NT2/D1 (cell line): ENCODE measurements at regions not wholly inside any gene's neighbourhood (a gene's known extent, or its start where the extent isn't known, plus 50 kb on each side); places are given as distances from the start of the nearest gene placed in this dataset.
"Not testable (repeated sequence)": the region's sequence is repeated elsewhere in the genome, so short reads cannot be mapped to it uniquely, and the experiment has no call there.

Experiments used
- DNase-seq: peaks from one replicate; pipeline ENCODE4 v3.0.0-alpha.2; 2011; ENCODE audit warnings: low read depth, low spot score
- H3K27me3 ChIP-seq: 2 replicates; pipeline ENCODE4 v1.6.0; 2011; ENCODE audit warnings: mild to moderate bottlenecking; ENCODE audit not compliant: insufficient read length, insufficient read depth
- H3K36me3 ChIP-seq: 2 replicates; pipeline ENCODE4 v1.6.1; 2011; ENCODE audit warnings: mild to moderate bottlenecking, low read length, mixed read lengths; ENCODE audit not compliant: insufficient read depth, insufficient read length
- H3K4me1 ChIP-seq: 2 replicates; pipeline ENCODE4 v1.5.1; 2011; ENCODE audit not compliant: insufficient read depth, insufficient read length
- H3K4me3 ChIP-seq: 2 replicates; pipeline ENCODE4 v1.5.1; 2011; ENCODE audit warnings: low read depth; ENCODE audit not compliant: insufficient read length
- H3K9ac ChIP-seq: 2 replicates; pipeline ENCODE4 v1.6.0; 2011; ENCODE audit warnings: low read depth; ENCODE audit not compliant: insufficient read length
- H3K9me3 ChIP-seq: 2 replicates; pipeline ENCODE4 v1.5.1; 2011; ENCODE audit warnings: mild to moderate bottlenecking, low read length; ENCODE audit not compliant: insufficient read depth
- SUZ12 ChIP-seq: IDR thresholded peaks from 2 replicates; pipeline ENCODE4 v1.6.1; 2011; ENCODE audit not compliant: insufficient read length, insufficient read depth; ENCODE audit errors: extremely low read depth
- YY1 ChIP-seq: IDR thresholded peaks from 2 replicates; pipeline ENCODE4 v1.6.1; 2011; ENCODE audit not compliant: insufficient read length, insufficient read depth
- ZNF274 ChIP-seq: IDR thresholded peaks from 2 replicates; pipeline ENCODE4 v1.6.1; 2011; ENCODE audit warnings: mild to moderate bottlenecking, low read depth, low read length

GRCh38 chr1:184823080-184823479 lies 68.4 kb upstream of the EDEM3 start:
- no peak for DNase-seq
- Histone ChIP-seq H3K9ac (no peak overlapping the region), H3K36me3 (no peaks in the 10 kb centered on the region), H3K9me3 (no peaks in the 10 kb centered on the region), H3K27me3 (no peaks in the 10 kb centered on the region), H3K4me1 (peaks cover 2% of the 10 kb centered on the region), H3K4me3 (no peak overlapping the region)
- TF ChIP-seq YY1 (no peak), ZNF274 (no peak), SUZ12 (no peak)

DNA sequence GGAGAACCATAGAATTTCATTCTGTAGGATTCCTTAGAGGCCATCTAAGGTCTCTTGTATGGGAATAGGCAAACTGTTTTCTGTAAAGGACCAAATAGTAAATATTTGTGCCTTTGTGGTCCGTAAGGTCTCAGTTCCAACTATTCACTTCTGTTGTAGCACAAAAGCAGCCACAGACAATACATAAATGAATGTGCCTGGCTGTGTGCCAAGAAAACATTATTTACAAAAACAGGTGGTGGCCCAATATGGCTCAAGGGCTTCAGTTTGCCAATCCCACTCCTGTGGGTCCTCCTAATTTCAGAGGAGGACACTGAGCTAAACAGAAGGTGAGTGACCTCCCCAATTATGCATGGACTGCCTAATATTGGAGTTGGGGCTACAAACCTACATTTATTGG lies 67.6 kb upstream of the EDEM3 start:
- Histone ChIP-seq H3K4me3 (no peak overlapping the region), H3K36me3 (no peaks in the 10 kb centered on the region), H3K9ac (no peak overlapping the region), H3K4me1 (no peaks in the 10 kb centered on the region), H3K27me3 (no peaks in the 10 kb centered on the region), H3K9me3 (no peaks in the 10 kb centered on the region)
- no peak for DNase-seq
- TF ChIP-seq YY1 (no peak), SUZ12 (no peak), ZNF274 (no peak)

DNA sequence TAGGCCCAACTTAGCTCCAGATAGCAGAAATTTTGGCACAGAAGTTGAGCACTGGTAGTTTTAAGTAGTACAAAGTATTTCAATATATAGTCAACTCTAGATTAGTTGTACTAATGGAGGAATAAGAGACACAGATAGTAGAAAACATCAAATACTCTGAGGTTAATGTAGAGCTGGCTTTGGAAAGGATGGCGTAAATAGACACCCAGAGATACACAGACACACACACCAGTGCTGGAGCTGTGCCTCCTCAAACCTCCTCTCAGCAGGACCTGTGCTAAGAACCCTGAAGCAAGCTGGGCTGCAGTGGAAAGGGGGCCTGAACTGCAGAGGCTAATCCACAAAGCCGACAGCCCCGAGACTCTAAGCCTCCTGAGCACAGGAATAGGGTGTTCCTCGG lies 67.0 kb upstream of the EDEM3 start:
- H3K4me1 ChIP-seq, result no peaks in the 10 kb centered on the region
- TF ChIP-seq ZNF274 (no peak), YY1 (no peak), SUZ12 (no peak)
- no peak overlapping the region for H3K9ac ChIP-seq
- H3K4me3 ChIP-seq, result no peak overlapping the region
- no peaks in the 10 kb centered on the region for H3K36me3 ChIP-seq
- H3K27me3 ChIP-seq, result no peaks in the 10 kb centered on the region
- no peaks in the 10 kb centered on the region for H3K9me3 ChIP-seq
- DNase-seq, result no peak

- no peak overlapping the region for H3K9ac ChIP-seq
- DNase-seq, result no peak
- no peak overlapping the region for H3K4me3 ChIP-seq
- H3K36me3 ChIP-seq, result no peaks in the 10 kb centered on the region
- TF ChIP-seq ZNF274, result no peak
- no peak for TF ChIP-seq SUZ12
- TF ChIP-seq YY1, result no peak
- H3K27me3 ChIP-seq, result no peaks in the 10 kb centered on the region
- H3K9me3 ChIP-seq, result no peaks in the 10 kb centered on the region
- H3K4me1 ChIP-seq, result no peaks in the 10 kb centered on the region
These were observed 66.3 kb upstream of the EDEM3 start for GRCh38 chr1:184820956-184821355.

DNA sequence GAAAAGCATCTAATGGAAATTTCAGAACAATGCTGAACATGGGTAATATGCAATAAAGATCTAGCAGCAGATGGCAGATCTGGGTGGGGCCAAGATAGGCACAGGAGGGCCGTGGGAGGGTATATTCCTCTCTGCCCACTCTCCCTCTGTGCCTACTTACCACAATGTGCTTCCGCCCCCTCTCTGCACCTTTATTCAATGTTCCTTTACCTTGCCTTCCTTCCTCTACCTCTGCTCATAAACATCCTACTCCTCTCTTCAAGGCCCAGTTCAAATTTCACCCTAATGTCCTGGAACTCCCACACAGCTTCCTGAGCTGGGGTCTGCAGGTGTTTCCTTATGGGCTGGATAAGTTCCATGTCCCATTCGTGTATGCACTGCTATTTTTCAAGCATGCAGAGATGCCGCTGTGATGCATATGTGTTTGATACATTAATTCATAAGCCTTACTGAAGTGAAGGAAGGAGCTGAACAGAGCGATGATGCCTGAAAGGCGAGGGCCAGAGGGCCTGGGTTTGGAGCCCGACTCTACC lies 65.6 kb upstream of the EDEM3 start:
- Histone ChIP-seq H3K4me1 (no peaks in the 10 kb centered on the region), H3K27me3 (no peaks in the 10 kb centered on the region), H3K9ac (no peak overlapping the region), H3K36me3 (no peaks in the 10 kb centered on the region), H3K9me3 (peaks cover 6% of the 10 kb centered on the region; the same call in 1 of the 2 replicates), H3K4me3 (no peak overlapping the region)
- TF ChIP-seq YY1 (no peak), ZNF274 (no peak), SUZ12 (no peak)
- DNase-seq, result no peak

DNA sequence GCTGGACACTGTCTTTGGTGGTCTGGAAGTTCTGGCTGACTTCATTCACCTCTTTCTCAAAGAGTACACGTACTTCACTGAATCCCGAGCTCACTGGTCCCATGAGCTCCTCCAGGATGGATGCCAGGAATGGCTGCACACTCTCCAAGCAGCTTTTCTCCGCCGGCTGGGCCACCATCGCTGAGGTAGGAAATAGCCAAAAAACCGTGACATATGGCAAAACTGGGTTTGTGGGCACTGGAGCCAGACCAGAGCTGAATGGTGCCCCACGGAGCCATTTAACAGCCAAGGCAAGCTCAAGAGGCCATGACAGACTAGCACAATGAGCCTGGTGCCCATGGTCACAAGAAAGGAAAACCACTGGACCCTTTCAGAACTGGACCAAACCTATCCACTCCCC lies 64.0 kb upstream of the EDEM3 start:
- no peaks in the 10 kb centered on the region for H3K36me3 ChIP-seq
- no peak overlapping the region for H3K4me3 ChIP-seq

DNA sequence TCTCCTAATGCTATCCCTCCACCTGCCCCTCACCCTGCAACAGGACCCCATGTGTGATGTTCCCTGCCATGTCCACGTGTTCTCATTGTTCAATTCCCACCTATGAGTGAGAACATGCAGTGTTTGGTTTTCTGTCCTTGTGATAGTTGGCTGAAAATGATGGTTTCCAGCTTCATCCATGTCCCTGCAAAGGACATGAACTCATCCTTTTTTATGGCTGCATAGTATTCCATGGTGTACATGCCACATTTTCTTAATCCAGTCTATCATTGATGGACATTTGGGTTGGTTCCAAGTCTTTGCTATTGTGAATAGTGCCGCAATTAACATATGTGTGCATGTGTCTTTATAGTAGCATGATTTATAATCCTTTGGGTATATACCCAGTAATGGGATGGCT lies 62.3 kb upstream of the EDEM3 start:
- not testable (repeated sequence) for H3K36me3 ChIP-seq, H3K9ac ChIP-seq, H3K4me1 ChIP-seq, H3K4me3 ChIP-seq, H3K27me3 ChIP-seq, DNase-seq
- peaks cover 39% of the 10 kb centered on the region for H3K9me3 ChIP-seq

More for the DNA sequence above, 64.0 kb upstream of the EDEM3 start:
- Histone ChIP-seq H3K9me3 (peaks cover 22% of the 10 kb centered on the region), H3K4me1 (no peaks in the 10 kb centered on the region), H3K27me3 (no peaks in the 10 kb centered on the region), H3K9ac (no peak overlapping the region)
- no peak for DNase-seq
- no peak for TF ChIP-seq SUZ12
- no peak for TF ChIP-seq YY1
- TF ChIP-seq ZNF274, result no peak

DNA sequence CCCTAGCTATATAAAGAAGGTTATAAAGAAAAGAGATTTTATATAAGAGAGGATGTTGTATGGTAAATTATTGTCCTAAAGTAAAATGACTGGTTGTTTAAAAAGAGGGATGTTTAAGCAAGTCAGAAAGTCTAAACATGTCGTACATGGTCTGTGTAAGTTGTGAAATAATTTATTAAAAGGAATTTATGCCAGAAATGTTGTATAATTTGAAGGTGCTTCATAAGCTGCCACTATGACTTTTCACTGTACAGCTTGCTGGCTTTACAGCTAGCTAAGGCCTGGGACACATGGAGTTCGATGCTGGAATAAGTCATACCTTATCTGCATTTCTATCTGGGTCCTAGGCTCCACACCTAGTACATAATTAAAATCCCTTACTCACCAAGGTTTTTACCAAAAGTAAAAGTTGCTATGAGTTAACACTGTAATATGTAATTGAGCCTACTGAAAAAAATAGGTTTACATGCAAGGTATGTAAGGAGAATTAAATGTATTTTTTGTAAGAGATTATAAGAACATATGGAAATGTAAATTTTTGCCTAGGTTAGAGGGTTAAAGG lies 59.0 kb upstream of the EDEM3 start:
- DNase-seq, result peak; percentile 9

More for the DNA sequence above, 59.0 kb upstream of the EDEM3 start:
- H3K9me3 ChIP-seq, result peaks cover 42% of the 10 kb centered on the region
- no peak overlapping the region for H3K4me3 ChIP-seq
- no peaks in the 10 kb centered on the region for H3K36me3 ChIP-seq
- H3K27me3 ChIP-seq, result no peaks in the 10 kb centered on the region
- H3K9ac ChIP-seq, result no peak overlapping the region
- TF ChIP-seq YY1 (no peak), ZNF274 (no peak), SUZ12 (no peak)
- no peaks in the 10 kb centered on the region for H3K4me1 ChIP-seq
